IMR-90 (cell line): ENCODE measurements at regions not wholly inside any gene's neighbourhood (a gene's known extent, or its start where the extent isn't known, plus 50 kb on each side); places are given as distances from the start of the nearest gene placed in this dataset.

Experiments used
- ATAC-seq: fragments of 200-7000 bp; cut with Tn5 transposase; 2 replicates; pipeline ENCODE4 v1.9.1; 2020; ENCODE audit warnings: low read depth, mild to moderate bottlenecking, moderate library complexity
- BruUV-seq: library from RNA; stranded (reverse); fragments of 400-500 nt; replicated peaks from 2 replicates; lab custom pipeline; 2021; lab: Mats Ljungman, UMichigan
- CTCF ChIA-PET: fragments of 300-600 bp; formaldehyde crosslinking; extraction: SDS; loops from one replicate; lab custom pipeline; 2021; ENCODE audit warnings: antibody characterized with exemption; lab: Yijun Ruan, JAX
- POLR2A ChIA-PET: fragments of 300-600 bp; sonication (Branson Sonifier 250); formaldehyde crosslinking; loops from one replicate; lab custom pipeline; 2022; ENCODE audit warnings: antibody characterized with exemption; ENCODE audit not compliant: unreplicated experiment; lab: Charles Lee
- DNase-seq: peaks from one replicate; pipeline ENCODE4 v3.0.0; 2013
- H2AFZ ChIP-seq: replicated peaks from 2 replicates; pipeline ENCODE3; 2013; ENCODE audit warnings: low read length, mild to moderate bottlenecking; ENCODE audit not compliant: poor library complexity
- H2AK5ac ChIP-seq: 2 replicates; pipeline ENCODE4 v1.6.1; 2013; ENCODE audit warnings: low read depth, low read length, inconsistent platforms
- H2AK9ac ChIP-seq: replicated peaks from 2 replicates; pipeline ENCODE3; 2013; ENCODE audit warnings: mild to moderate bottlenecking, low read depth, low read length, moderate library complexity; ENCODE audit not compliant: poor library complexity
- H2BK120ac ChIP-seq: 2 replicates; pipeline ENCODE4 v1.6.1; 2013; ENCODE audit warnings: low read depth, low read length, inconsistent platforms
- H2BK15ac ChIP-seq: 3 replicates; pipeline ENCODE4 v1.6.1; 2013; ENCODE audit warnings: low read depth, low read length, inconsistent platforms
- H2BK20ac ChIP-seq: 2 replicates; pipeline ENCODE4 v1.6.1; 2013; ENCODE audit warnings: low read depth, mild to moderate bottlenecking, inconsistent platforms, low read length, moderate library complexity
- H2BK5ac ChIP-seq: 2 replicates; pipeline ENCODE4 v1.6.1; 2013; ENCODE audit warnings: mild to moderate bottlenecking, low read depth, low read length, inconsistent platforms; ENCODE audit not compliant: poor library complexity, severe bottlenecking
- H3K14ac ChIP-seq: replicated peaks from 2 replicates; pipeline ENCODE4 v1.6.1; 2013; ENCODE audit warnings: low read depth, low read length, inconsistent platforms
- H3K18ac ChIP-seq: 2 replicates; pipeline ENCODE4 v1.6.1; 2013; ENCODE audit warnings: low read depth, low read length, control low read depth
- H3K23ac ChIP-seq: 2 replicates; pipeline ENCODE4 v1.6.1; 2013; ENCODE audit warnings: low read depth, low read length, inconsistent platforms
- H3K27ac ChIP-seq: 2 replicates; pipeline ENCODE4 v1.5.1; 2013; ENCODE audit warnings: mild to moderate bottlenecking, control low read depth, low read length; ENCODE audit not compliant: insufficient read depth
- H3K27me3 ChIP-seq: 2 replicates; pipeline ENCODE4 v1.6.1; 2013; ENCODE audit warnings: low read length; ENCODE audit not compliant: control insufficient read depth, insufficient read depth
- H3K36me3 ChIP-seq: 2 replicates; pipeline ENCODE4 v1.6.1; 2013; ENCODE audit warnings: low read length, mixed read lengths; ENCODE audit not compliant: control insufficient read depth, insufficient read depth
- H3K4ac ChIP-seq: 2 replicates; pipeline ENCODE4 v1.6.1; 2013; ENCODE audit warnings: low read depth, low read length, inconsistent platforms
- H3K4me1 ChIP-seq: 2 replicates; pipeline ENCODE4 v1.6.1; 2013; ENCODE audit warnings: low read length, mixed read lengths; ENCODE audit not compliant: control insufficient read depth, insufficient read depth
- H3K4me2 ChIP-seq: 2 replicates; pipeline ENCODE4 v1.6.1; 2013; ENCODE audit warnings: low read depth, mild to moderate bottlenecking, control low read depth, low read length, moderate library complexity
- H3K4me3 ChIP-seq: 2 replicates; pipeline ENCODE4 v1.5.1; 2013; ENCODE audit warnings: low read depth, mild to moderate bottlenecking, control low read depth, low read length, moderate library complexity; ENCODE audit not compliant: insufficient read depth
- H3K56ac ChIP-seq: 2 replicates; pipeline ENCODE4 v1.6.1; 2013; ENCODE audit warnings: low read length, inconsistent platforms; ENCODE audit not compliant: insufficient read depth; ENCODE audit errors: extremely low read depth
- H3K79me1 ChIP-seq, 2 experiments: 2 replicates each; pipeline ENCODE4 v1.6.1; 2013; ENCODE audit warnings: low read length in 2 of 2, inconsistent platforms in 1 of 2, low read depth in 1 of 2
- H3K9ac ChIP-seq: 2 replicates; pipeline ENCODE4 v1.6.1; 2013; ENCODE audit warnings: low read depth, low read length, control low read depth
- H3K9me1 ChIP-seq: 2 replicates; pipeline ENCODE4 v1.6.1; 2013; ENCODE audit warnings: low read length, inconsistent platforms; ENCODE audit not compliant: insufficient read depth
- H3K9me3 ChIP-seq: 2 replicates; pipeline ENCODE4 v1.6.1; 2013; ENCODE audit warnings: low read length; ENCODE audit not compliant: control insufficient read depth, insufficient read depth
- H4K20me1 ChIP-seq: 2 replicates; pipeline ENCODE4 v1.6.1; 2013; ENCODE audit warnings: low read length, inconsistent platforms; ENCODE audit not compliant: insufficient read depth
- H4K5ac ChIP-seq: 2 replicates; pipeline ENCODE4 v1.6.1; 2013; ENCODE audit warnings: mild to moderate bottlenecking, low read depth, low read length, control low read depth
- H4K8ac ChIP-seq, 2 experiments: 2 replicates each; pipeline ENCODE4 v1.6.1; 2013; ENCODE audit warnings: low read depth in 2 of 2, low read length in 2 of 2, control low read depth in 1 of 2, inconsistent platforms in 1 of 2
- H4K91ac ChIP-seq: 2 replicates; pipeline ENCODE4 v1.6.1; 2013; ENCODE audit warnings: low read depth, low read length, inconsistent platforms; ENCODE audit not compliant: insufficient read depth
- BHLHE40 ChIP-seq: fragments of 150-350 bp; IDR thresholded peaks from 2 replicates; pipeline ENCODE4 v1.6.1; 2016; ENCODE audit warnings: mild to moderate bottlenecking, low read depth, low read length
- CEBPB ChIP-seq: IDR thresholded peaks from 2 replicates; pipeline ENCODE4 v1.6.1; 2012; ENCODE audit warnings: low read depth, low read length, improper control_type of control experiment
- CHD1 ChIP-seq: IDR thresholded peaks from 2 replicates; pipeline ENCODE4 v1.6.1; 2012; ENCODE audit warnings: low read depth, low read length, improper control_type of control experiment
- CTCF ChIP-seq: conservative IDR thresholded peaks from 2 replicates; pipeline ENCODE4 v1.5.1; 2012; ENCODE audit warnings: mild to moderate bottlenecking, low read depth, low read length, improper control_type of control experiment
- ELK1 ChIP-seq: fragments of 150-350 bp; IDR thresholded peaks from 2 replicates; pipeline ENCODE4 v1.6.1; 2016; ENCODE audit warnings: low read depth, mild to moderate bottlenecking, low read length, moderate library complexity, borderline replicate concordance
- FOS ChIP-seq: fragments of 150-350 bp; IDR thresholded peaks from 2 replicates; pipeline ENCODE4 v1.6.1; 2016; ENCODE audit warnings: low read depth, low read length
- MAFK ChIP-seq: IDR thresholded peaks from 2 replicates; pipeline ENCODE4 v1.6.1; 2012; ENCODE audit warnings: low read depth, low read length, improper control_type of control experiment
- MAZ ChIP-seq: IDR thresholded peaks from 2 replicates; pipeline ENCODE4 v1.6.1; 2012; ENCODE audit warnings: low read depth, mild to moderate bottlenecking, low read length, improper control_type of control experiment, moderate library complexity, borderline replicate concordance
- MXI1 ChIP-seq: IDR thresholded peaks from 2 replicates; pipeline ENCODE4 v1.6.1; 2012; ENCODE audit warnings: low read depth, mild to moderate bottlenecking, low read length, moderate library complexity, borderline replicate concordance
- NFE2L2 ChIP-seq: fragments of 150-350 bp; IDR thresholded peaks from 2 replicates; pipeline ENCODE4 v1.6.1; 2016; ENCODE audit warnings: low read depth, mild to moderate bottlenecking, low read length
- POLR2A ChIP-seq: IDR thresholded peaks from 2 replicates; pipeline ENCODE4 v1.6.1; 2012; ENCODE audit warnings: mild to moderate bottlenecking, low read depth, low read length
- RAD21 ChIP-seq: IDR thresholded peaks from 2 replicates; pipeline ENCODE4 v1.6.1; 2012; ENCODE audit warnings: low read length, improper control_type of control experiment
- RCOR1 ChIP-seq: IDR thresholded peaks from 2 replicates; pipeline ENCODE4 v1.6.1; 2012; ENCODE audit warnings: mild to moderate bottlenecking, low read length, improper control_type of control experiment; ENCODE audit not compliant: insufficient replicate concordance
- RFX5 ChIP-seq: IDR thresholded peaks from 2 replicates; pipeline ENCODE4 v1.8.0; 2012; ENCODE audit warnings: low read depth, mild to moderate bottlenecking, low read length, moderate library complexity
- SMC3 ChIP-seq: fragments of 150-350 bp; IDR thresholded peaks from 2 replicates; pipeline ENCODE4 v1.6.1; 2016; ENCODE audit warnings: low read depth, mild to moderate bottlenecking, antibody characterized with exemption, low read length, moderate library complexity
- USF2 ChIP-seq: fragments of 150-350 bp; IDR thresholded peaks from 2 replicates; pipeline ENCODE4 v1.6.1; 2017; ENCODE audit warnings: mild to moderate bottlenecking, antibody characterized with exemption, low read length, low read depth
- WGBS, 2 experiments: methylation state at CpG; one replicate each; pipeline versions ENCODE4 v1.1.5 to v1.1.7; 2013; ENCODE audit warnings: missing lambda C conversion rate in 2 of 2; ENCODE audit not compliant: insufficient read length in 1 of 2; ENCODE audit errors: extremely low coverage in 2 of 2; 5-methylcytosine and 5-hydroxymethylcytosine counted together
- dilution Hi-C: fragments of 300-500 bp; cut with HindIII; formaldehyde crosslinking; loops from one replicate; pipeline ENCODE4 v1.14.3; 2018; ENCODE audit warnings: low sequenced_read_pairs; ENCODE audit not compliant: unreplicated experiment
- in situ Hi-C: fragments of 300-500 bp; cut with MboI; formaldehyde crosslinking; loops from 3 replicates; pipeline ENCODE4 v1.14.3; 2019; ENCODE audit warnings: low sequenced_read_pairs, inconsistent platforms, mixed read lengths
- intact Hi-C: fragments of 100-400 bp; cut with micrococcal nuclease; formaldehyde crosslinking; loops from 2 replicates; pipeline ENCODE4 v1.10.0; 2022

GRCh38 chr10:59513558-59513957 lies 151.2 kb upstream of the FAM13C start:
- in situ Hi-C loops, result no loop called here
- POLR2A ChIA-PET, result no interaction called here
- no TSS peak for BruUV-seq

More at GRCh38 chr10:59513558-59513957, 151.2 kb upstream of the FAM13C start:
- H3K27ac ChIP-seq, result no peak overlapping the region
- no peaks in the 10 kb centered on the region for H3K36me3 ChIP-seq
- H2AK5ac ChIP-seq, result no peak overlapping the region
- no peak overlapping the region for H3K18ac ChIP-seq
- H3K9me1 ChIP-seq, result no peaks in the 10 kb centered on the region
- H2BK120ac ChIP-seq, result no peak overlapping the region
- H4K20me1 ChIP-seq, result no peaks in the 10 kb centered on the region
- no peak overlapping the region for H3K4me2 ChIP-seq
- WGBS, 2 experiments, result no CpG with 5 or more reads among the region's 3 CpGs
- intact Hi-C loops, result no loop called here
- CTCF ChIA-PET, result no interaction called here
- no peak overlapping the region for H2BK5ac ChIP-seq
- TF ChIP-seq USF2 (no peak), RFX5 (no peak), RCOR1 (no peak), MXI1 (no peak), FOS (no peak), NFE2L2 (no peak), ELK1 (no peak), BHLHE40 (no peak), MAZ (no peak), MAFK (no peak), SMC3 (no peak), POLR2A (no peak), RAD21 (no peak), CHD1 (no peak), CTCF (no peak), CEBPB (no peak)
- H4K5ac ChIP-seq, result no peak overlapping the region
- no peak overlapping the region for H2AFZ ChIP-seq
- H4K8ac ChIP-seq, result no peak overlapping the region
- peak; percentile 29 for DNase-seq
- H3K9me3 ChIP-seq, result no peaks in the 10 kb centered on the region
- no peak overlapping the region for H4K91ac ChIP-seq
- H3K56ac ChIP-seq, result no peak overlapping the region
- H2BK20ac ChIP-seq, result no peak overlapping the region
- no peak overlapping the region for H3K4ac ChIP-seq
- H3K14ac ChIP-seq, result no peak overlapping the region
- no peaks in the 10 kb centered on the region for H3K79me1 ChIP-seq
- no peak for ATAC-seq
- no peaks in the 10 kb centered on the region for H3K4me1 ChIP-seq
- H3K4me3 ChIP-seq, result no peak overlapping the region
- no peak overlapping the region for H3K9ac ChIP-seq
- H3K23ac ChIP-seq, result no peak overlapping the region
- no peak overlapping the region for H2BK15ac ChIP-seq
- H3K27me3 ChIP-seq, result peaks cover 2% of the 10 kb centered on the region; the same call in 1 of the 2 replicates
- dilution Hi-C loops, result no loop called here
- H2AK9ac ChIP-seq, result no peak overlapping the region
